BJ (cell line): ENCODE measurements at regions not wholly inside any gene's neighbourhood (a gene's known extent, or its start where the extent isn't known, plus 50 kb on each side); places are given as distances from the start of the nearest gene placed in this dataset.

Experiments
- CTCF ChIA-PET: fragments of 350-600 bp; formaldehyde crosslinking; extraction: SDS; loops from one replicate; lab custom pipeline; 2021; ENCODE audit warnings: antibody characterized with exemption, inconsistent platforms; lab: Yijun Ruan, JAX
- POLR2A ChIA-PET: fragments of 300-600 bp; sonication (Branson Sonifier 250); formaldehyde crosslinking; extraction: SDS; loops from one replicate; lab custom pipeline; 2021; ENCODE audit warnings: antibody characterized with exemption; lab: Charles Lee
- DNase-seq: peaks from one replicate; pipeline ENCODE4 v3.0.0-alpha.2; 2011; ENCODE audit warnings: low read depth
- H3K27me3 ChIP-seq: 2 replicates; pipeline ENCODE4 v1.6.0; 2011; ENCODE audit warnings: low read length; ENCODE audit not compliant: control insufficient read depth, insufficient read depth
- H3K36me3 ChIP-seq: 2 replicates; pipeline ENCODE4 v1.5.1; 2011; ENCODE audit warnings: low read length; ENCODE audit not compliant: control insufficient read depth, insufficient read depth
- H3K4me3 ChIP-seq: 2 replicates; pipeline ENCODE4 v1.5.1; 2011; ENCODE audit warnings: low read depth, mild to moderate bottlenecking, control low read depth, low read length
- TF ChIP-seq, protein P1 (sequence below): IDR thresholded peaks from 2 replicates; pipeline ENCODE4 v1.5.1; 2011; ENCODE audit warnings: low read depth, mild to moderate bottlenecking, control low read depth, inconsistent platforms, low read length, moderate library complexity; ENCODE audit not compliant: insufficient read depth

- no peak for DNase-seq
- TF ChIP-seq, protein P1, sequence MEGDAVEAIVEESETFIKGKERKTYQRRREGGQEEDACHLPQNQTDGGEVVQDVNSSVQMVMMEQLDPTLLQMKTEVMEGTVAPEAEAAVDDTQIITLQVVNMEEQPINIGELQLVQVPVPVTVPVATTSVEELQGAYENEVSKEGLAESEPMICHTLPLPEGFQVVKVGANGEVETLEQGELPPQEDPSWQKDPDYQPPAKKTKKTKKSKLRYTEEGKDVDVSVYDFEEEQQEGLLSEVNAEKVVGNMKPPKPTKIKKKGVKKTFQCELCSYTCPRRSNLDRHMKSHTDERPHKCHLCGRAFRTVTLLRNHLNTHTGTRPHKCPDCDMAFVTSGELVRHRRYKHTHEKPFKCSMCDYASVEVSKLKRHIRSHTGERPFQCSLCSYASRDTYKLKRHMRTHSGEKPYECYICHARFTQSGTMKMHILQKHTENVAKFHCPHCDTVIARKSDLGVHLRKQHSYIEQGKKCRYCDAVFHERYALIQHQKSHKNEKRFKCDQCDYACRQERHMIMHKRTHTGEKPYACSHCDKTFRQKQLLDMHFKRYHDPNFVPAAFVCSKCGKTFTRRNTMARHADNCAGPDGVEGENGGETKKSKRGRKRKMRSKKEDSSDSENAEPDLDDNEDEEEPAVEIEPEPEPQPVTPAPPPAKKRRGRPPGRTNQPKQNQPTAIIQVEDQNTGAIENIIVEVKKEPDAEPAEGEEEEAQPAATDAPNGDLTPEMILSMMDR, result no peak
- ChIA-PET POLR2A (no interaction called here), CTCF (interaction anchor here (0.5 kb wide), 1 partner anchor 520 kb away, joined by 3 read pairs; no protein-coding TSS in a partner anchor)
- no peak overlapping the region for H3K4me3 ChIP-seq
- H3K36me3 ChIP-seq, result no peaks in the 10 kb centered on the region
- H3K27me3 ChIP-seq, result no peaks in the 10 kb centered on the region
Observed at GRCh38 chr7:85561706-85562105, 374.9 kb upstream of the SEMA3D start.

- H3K27me3 ChIP-seq, result no peaks in the 10 kb centered on the region
- H3K4me3 ChIP-seq, result no peak overlapping the region
- CTCF ChIA-PET, result interaction anchor here (0.6 to 3.2 kb wide), 24 partner anchors 11 to 1618 kb away, joined by 3 to 27 read pairs (median 3); partner anchors contain the start of gene SEMA3D
- H3K36me3 ChIP-seq, result no peaks in the 10 kb centered on the region
- TF ChIP-seq, protein P1, result peak; percentile 65
- peak; percentile 31 for DNase-seq
- POLR2A ChIA-PET, result no interaction called here
Observed at GRCh38 chr7:85554236-85555178, 367.7 kb upstream of the SEMA3D start.

DNA sequence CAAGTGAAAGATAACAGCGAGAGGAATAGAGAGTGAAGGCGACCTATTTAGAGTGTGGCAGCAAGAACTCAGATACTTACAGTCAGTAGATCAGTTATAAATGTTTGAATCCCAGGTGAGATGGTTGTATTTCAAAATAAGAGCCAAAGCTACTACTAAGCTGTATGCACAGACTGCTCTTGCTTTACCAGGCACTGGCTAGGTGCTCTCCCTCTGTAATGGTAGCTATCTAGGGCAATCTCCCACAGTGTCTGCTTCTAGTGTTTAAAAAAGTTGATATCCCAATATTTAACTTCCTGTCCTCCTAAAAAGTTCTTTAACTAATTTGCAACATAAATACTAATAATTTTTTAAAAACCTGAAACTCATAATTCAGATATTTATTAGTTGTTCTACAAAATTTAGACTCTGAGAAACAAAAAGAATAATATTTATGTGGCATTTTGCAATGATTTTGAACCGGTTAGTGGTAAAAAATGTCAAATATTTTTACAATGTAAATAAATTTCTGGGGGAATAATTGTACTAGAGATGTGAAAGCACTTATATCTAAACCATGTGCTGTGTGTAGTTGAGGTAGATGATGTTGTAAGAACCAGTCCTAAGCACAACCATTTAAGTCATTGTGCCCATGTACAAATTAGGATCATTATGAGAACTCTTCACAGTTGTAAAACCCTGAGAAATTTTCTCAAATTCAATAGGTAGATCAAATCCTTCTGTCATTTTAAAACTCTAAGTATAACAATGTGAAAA, 349.3 kb upstream of the SEMA3D start:
- TF ChIP-seq, protein P1, result no peak
- ChIA-PET POLR2A (no interaction called here), CTCF (no interaction called here)
- DNase-seq, result peak; percentile 16
- Histone ChIP-seq H3K27me3 (no peaks in the 10 kb centered on the region), H3K4me3 (no peak overlapping the region), H3K36me3 (no peaks in the 10 kb centered on the region)

DNA sequence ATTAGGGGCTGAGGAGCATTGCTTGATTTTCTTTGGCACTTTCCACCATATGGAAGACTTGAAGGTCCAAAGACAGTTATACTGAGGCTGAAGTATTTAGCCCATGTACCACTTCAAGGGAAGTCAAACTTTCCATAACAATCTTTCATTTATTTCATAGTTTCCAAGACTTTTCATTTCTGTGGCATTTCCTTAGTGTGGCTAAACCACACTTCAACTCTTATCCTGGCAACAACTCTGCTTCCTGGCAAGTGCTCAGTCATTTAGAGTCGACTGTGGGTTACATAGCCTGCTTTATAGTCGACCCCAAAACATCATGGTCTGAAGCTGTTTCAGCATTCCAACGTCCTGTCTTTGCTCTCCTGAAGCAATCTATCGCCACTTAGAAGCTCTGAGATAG, 343.0 kb upstream of the SEMA3D start:
- peak; percentile 41 for DNase-seq

More for the DNA sequence above, 343.0 kb upstream of the SEMA3D start:
- no peaks in the 10 kb centered on the region for H3K27me3 ChIP-seq
- no peaks in the 10 kb centered on the region for H3K36me3 ChIP-seq
- TF ChIP-seq, protein P1, result no peak
- CTCF ChIA-PET, result interaction anchor here (1.1 to 2.0 kb wide), 3 partner anchors 16 to 343 kb away, joined by 3 to 4 read pairs (median 4); partner anchors contain the start of gene SEMA3D
- no peak overlapping the region for H3K4me3 ChIP-seq
- POLR2A ChIA-PET, result no interaction called here
